ENCODE measurements at regions not wholly inside any gene's neighbourhood (a gene's known extent, or its start where the extent isn't known, plus 50 kb on each side); places are given as distances from the start of the nearest gene placed in this dataset.
A peak's percentile ranks its signal among the peaks of the same experiment; 100 is the strongest.

DNA sequence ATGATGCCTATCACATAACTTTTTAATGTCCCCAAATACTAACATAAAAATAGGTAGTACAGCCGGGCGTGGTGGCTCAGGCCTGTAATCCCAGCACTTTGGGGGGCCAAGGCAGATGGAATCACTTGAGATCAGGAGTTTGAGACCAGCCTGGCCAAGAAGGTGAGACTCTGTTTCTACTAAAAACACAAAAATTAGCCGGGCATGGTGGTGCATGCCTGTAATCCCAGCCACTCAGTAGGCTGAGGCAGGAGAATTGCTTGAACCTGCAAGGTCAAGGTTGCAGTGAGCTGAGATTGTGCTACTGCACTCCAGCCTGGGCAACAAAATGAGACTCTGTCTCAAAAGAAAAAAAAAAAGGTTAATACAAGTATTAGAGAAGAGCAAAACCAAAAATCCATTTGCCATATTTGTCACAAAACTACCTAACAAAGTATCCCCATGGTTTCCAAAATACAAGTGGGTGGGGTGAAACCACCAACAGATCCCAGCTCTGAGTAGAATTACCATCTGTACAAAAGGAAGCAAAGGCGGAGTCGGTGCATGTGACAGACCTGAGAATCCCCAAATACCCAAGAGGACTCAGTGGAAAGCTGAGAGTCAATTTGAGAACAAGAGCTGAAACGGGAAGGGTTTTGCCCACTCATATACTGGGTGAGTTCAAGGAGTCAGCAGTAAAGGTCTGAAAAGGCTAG, 113.2 kb downstream of the TOMM20 start:
- H3K4me3 ChIP-seq (ENCODE audit: low read depth, low read length), result no peak overlapping the region
- ChIA-PET CTCF (interaction anchor here (0.9 to 1.2 kb wide), 2 partner anchors 69 to 516 kb away, joined by 3 read pairs; no protein-coding TSS in a partner anchor), POLR2A (no interaction called here)
- H3K27me3 ChIP-seq (ENCODE audit: control insufficient read depth, insufficient read depth, low read length), result no peaks in the 10 kb centered on the region
- no peaks in the 10 kb centered on the region; the same call in 1 of the 2 replicates for H3K9me3 ChIP-seq (ENCODE audit: control insufficient read depth, insufficient read depth, low read length)
- no peak for DNase-seq (ENCODE audit: low read depth, low spot score)
- TF ChIP-seq, protein P1, sequence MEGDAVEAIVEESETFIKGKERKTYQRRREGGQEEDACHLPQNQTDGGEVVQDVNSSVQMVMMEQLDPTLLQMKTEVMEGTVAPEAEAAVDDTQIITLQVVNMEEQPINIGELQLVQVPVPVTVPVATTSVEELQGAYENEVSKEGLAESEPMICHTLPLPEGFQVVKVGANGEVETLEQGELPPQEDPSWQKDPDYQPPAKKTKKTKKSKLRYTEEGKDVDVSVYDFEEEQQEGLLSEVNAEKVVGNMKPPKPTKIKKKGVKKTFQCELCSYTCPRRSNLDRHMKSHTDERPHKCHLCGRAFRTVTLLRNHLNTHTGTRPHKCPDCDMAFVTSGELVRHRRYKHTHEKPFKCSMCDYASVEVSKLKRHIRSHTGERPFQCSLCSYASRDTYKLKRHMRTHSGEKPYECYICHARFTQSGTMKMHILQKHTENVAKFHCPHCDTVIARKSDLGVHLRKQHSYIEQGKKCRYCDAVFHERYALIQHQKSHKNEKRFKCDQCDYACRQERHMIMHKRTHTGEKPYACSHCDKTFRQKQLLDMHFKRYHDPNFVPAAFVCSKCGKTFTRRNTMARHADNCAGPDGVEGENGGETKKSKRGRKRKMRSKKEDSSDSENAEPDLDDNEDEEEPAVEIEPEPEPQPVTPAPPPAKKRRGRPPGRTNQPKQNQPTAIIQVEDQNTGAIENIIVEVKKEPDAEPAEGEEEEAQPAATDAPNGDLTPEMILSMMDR (IDR thresholded peaks at IDR 0.05; ENCODE audit: low read depth, low read length), result no peak
- H3K27ac ChIP-seq (ENCODE audit: low read depth, low read length), result no peak overlapping the region

DNA sequence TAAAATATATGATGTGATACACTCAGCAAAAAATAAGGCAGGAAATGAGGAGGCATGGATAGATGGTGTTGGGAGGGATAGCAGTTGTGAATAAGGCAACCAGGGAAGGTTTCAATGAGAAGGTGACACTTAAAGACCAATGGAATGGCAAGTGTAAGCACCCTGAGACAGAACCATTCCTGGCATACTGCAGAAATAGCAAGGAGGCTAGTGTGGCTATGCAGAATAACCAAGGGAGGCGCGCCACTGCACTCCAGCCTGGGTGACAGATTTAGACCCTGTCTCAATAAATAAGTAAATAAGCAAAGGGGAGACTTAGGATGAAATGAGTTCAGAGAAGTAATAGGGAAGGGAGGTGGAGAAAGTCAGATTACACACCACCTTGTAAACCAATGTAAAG, 113.9 kb downstream of the TOMM20 start:
- H3K4me3 ChIP-seq (ENCODE audit: low read depth, low read length), result no peak overlapping the region
- CTCF ChIA-PET, result no interaction called here
- no peaks in the 10 kb centered on the region for H3K27me3 ChIP-seq (ENCODE audit: control insufficient read depth, insufficient read depth, low read length)
- no peak overlapping the region for H3K27ac ChIP-seq (ENCODE audit: low read depth, low read length)
- TF ChIP-seq, protein P1 (IDR thresholded peaks at IDR 0.05; ENCODE audit: low read depth, low read length), result no peak
- POLR2A ChIA-PET, result no interaction called here
- no peaks in the 10 kb centered on the region; the same call in none of the 2 replicates for H3K9me3 ChIP-seq (ENCODE audit: control insufficient read depth, insufficient read depth, low read length)
- DNase-seq (ENCODE audit: low read depth, low spot score), result no peak

DNA sequence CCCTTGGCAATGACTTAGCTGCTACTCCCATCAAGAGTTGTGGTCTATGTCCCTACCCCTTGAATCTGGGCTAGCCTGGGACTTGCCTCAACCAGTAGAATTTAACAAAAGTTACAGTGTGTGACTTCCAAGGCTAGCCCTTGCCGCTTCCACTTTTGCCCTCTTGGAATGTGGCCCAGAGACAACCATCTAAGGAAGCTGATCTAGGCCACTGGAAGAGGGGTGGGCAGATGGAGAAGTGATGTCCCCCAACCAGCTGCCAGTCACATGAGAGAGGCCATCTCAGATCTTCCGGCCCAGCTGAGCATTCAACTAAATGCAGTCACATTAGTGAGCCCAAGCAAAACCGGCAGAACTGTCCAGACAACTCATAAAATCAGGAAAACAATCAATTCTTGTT, 115.1 kb downstream of the TOMM20 start:
- no peak overlapping the region for H3K4me3 ChIP-seq (ENCODE audit: low read depth, low read length)
- TF ChIP-seq, protein P1 (IDR thresholded peaks at IDR 0.05; ENCODE audit: low read depth, low read length), result no peak
- H3K9me3 ChIP-seq (ENCODE audit: control insufficient read depth, insufficient read depth, low read length), result no peaks in the 10 kb centered on the region; the same call in none of the 2 replicates
- DNase-seq (ENCODE audit: low read depth, low spot score), result no peak
- ChIA-PET POLR2A (no interaction called here), CTCF (no interaction called here)
- H3K27me3 ChIP-seq (ENCODE audit: control insufficient read depth, insufficient read depth, low read length), result no peaks in the 10 kb centered on the region
- H3K27ac ChIP-seq (ENCODE audit: low read depth, low read length), result no peak overlapping the region

DNA sequence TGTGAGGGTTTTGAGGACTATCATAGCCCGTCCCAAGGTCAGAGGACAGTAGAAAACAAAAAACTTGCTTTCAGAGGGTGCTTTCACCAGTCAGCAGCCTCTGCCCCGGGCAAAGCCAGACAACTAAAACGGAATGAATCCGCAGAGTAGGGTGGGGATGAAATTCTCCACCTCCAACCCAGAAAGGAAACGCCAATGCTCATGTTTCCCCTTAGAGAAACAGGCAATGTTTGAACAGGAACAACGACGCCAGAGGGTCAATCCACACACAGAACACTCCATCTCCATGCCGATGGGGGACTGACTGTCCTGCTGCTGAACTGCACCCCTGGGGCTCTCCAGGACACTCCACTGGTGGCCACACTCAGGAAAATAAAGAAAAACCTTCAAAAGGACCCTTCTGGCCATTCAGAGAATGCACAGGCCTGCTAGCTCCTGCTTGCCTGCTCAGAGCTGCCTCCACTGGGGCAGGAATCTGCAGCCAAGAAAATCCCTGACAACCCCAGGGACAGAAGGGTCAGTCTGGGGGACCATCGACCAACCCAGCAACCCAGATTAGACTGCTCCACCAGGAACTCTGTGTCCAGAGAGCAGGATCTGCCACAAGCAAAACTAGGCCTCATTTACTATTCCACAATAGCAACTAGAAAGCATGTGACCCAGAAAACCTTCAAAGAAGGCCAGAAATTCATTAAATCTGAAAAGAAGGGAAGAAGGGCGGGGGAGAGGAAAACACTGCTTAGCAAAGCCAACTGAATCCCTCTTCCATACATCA, 116.0 kb downstream of the TOMM20 start:
- no peak for DNase-seq (ENCODE audit: low read depth, low spot score)
- Histone ChIP-seq H3K9me3 (ENCODE audit: control insufficient read depth, insufficient read depth, low read length) (peaks cover 3% of the 10 kb centered on the region), H3K27me3 (ENCODE audit: control insufficient read depth, insufficient read depth, low read length) (no peaks in the 10 kb centered on the region), H3K4me3 (ENCODE audit: low read depth, low read length) (no peak overlapping the region), H3K27ac (ENCODE audit: low read depth, low read length) (peak overlapping the region; percentile 98)
- TF ChIP-seq, protein P1 (IDR thresholded peaks at IDR 0.05; ENCODE audit: low read depth, low read length), result no peak
- ChIA-PET POLR2A (interaction anchor here (0.9 to 1.5 kb wide), 6 partner anchors 35 to 409 kb away, joined by 3 to 5 read pairs (median 4); no protein-coding TSS in a partner anchor), CTCF (no interaction called here)

All from AG04450 (cell line).